Dedifferentiated amniotic fluid mesenchymal stem cell (primary cell): ENCODE measurements at regions not wholly inside any gene's neighbourhood (a gene's known extent, or its start where the extent isn't known, plus 50 kb on each side); places are given as distances from the start of the nearest gene placed in this dataset.
"Not testable (repeated sequence)": the region's sequence is repeated elsewhere in the genome, so short reads cannot be mapped to it uniquely, and the experiment has no call there.

Source experiments
- DNase-seq: peaks from one replicate; pipeline ENCODE4 v3.0.0-alpha.2; 2016; ENCODE audit errors: extremely low spot score

DNA sequence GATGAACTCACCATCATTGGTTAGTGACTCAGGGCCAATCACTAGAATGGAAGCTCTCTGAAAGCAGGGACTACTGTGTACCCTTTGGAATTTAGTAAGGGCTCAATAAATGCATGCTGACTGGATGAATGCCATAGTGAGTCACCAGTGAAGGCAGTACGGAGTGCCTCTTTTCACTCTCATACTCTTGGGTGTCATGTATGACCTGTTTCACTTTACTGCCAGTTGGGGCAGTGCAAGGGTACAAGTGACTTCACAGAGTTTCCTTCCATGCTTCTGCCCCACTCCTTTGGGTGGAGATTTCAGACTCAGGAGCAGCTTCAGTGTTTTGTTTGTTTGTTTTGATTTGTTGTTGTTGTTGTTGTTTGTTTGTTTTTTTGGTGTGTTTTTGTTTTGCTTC is 57.7 kb downstream of the SOX3 start:
- no peak for DNase-seq

DNA sequence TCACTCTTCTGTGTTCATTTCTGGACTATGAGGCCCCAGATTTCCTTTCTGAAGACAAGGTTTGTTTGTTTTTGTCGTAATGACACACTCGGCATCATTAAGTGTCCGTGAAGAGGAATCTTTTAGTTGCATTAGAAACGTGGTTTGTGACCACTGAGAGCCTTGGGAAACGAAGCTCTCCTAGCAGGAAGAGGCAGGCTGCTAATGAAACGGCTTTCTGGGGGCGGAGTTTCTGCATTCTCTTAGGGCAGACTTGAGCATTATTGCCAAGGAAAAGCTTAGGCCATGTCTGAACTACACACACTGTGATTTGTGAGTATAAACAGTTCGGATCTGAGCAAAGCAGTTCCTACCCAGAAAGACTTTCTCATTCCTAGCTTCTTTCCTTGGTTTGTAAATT is 64.0 kb downstream of the SOX3 start:
- no peak for DNase-seq

DNA sequence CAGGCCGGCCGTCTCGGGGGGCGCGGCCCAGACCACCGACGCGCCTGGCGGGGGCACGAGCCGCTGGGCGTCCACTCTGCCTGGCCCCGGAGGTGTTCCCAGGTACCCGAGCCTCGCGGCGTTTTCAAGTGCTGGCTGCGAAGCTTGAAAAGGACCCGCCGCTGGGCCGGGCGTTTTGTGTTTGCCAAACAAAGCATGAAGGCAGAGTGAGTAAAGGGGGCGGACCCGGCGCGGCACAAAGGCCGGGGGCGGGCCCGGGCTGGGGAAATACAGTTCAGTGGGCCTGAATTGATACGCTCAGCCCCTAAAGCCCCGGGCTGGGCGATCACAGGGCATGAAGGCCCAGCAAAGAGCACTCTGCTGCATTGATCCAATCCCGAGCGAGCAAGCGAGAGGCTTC is 65.4 kb downstream of the SOX3 start:
- DNase-seq = no peak

DNA sequence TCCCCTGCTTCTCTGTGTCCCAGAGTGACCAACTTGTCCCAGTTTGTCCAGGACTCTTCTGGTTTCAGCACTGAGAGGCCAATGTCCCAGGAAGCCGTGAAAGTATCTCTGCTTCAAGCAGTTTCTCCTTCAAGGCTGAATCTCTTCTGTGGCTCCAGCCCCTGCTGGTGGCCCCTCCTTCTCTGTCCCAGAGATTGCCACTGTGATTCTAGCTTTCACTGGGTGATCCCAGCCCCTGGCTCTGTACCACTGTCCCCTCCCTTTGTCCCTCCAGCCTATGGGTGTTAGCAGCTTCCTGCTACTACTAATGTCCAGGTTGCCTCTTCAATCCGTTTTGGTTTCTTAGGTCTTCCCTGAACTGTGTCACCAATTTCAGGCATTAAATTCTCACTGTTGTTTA is 70.5 kb downstream of the SOX3 start:
- DNase-seq = no peak

DNA sequence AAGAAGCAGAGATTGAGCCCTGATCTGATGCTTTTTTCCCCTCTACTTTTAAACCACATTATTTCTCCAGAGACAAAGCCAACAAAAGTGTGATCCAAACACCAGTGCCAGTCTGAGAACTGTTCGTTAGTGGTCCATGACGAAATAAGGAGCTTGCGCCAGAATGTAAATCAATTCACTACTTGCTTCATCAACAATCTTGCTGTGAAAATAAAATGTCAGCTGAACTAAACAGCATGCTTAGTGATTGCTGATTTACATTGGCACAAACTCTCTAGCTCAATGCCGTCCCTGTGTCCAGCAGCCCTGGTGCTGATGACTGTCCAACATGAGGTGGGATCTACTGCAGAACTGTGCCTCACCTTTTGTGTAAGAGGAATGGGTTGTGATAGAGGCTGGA is 71.3 kb downstream of the SOX3 start:
- no peak for DNase-seq

DNA sequence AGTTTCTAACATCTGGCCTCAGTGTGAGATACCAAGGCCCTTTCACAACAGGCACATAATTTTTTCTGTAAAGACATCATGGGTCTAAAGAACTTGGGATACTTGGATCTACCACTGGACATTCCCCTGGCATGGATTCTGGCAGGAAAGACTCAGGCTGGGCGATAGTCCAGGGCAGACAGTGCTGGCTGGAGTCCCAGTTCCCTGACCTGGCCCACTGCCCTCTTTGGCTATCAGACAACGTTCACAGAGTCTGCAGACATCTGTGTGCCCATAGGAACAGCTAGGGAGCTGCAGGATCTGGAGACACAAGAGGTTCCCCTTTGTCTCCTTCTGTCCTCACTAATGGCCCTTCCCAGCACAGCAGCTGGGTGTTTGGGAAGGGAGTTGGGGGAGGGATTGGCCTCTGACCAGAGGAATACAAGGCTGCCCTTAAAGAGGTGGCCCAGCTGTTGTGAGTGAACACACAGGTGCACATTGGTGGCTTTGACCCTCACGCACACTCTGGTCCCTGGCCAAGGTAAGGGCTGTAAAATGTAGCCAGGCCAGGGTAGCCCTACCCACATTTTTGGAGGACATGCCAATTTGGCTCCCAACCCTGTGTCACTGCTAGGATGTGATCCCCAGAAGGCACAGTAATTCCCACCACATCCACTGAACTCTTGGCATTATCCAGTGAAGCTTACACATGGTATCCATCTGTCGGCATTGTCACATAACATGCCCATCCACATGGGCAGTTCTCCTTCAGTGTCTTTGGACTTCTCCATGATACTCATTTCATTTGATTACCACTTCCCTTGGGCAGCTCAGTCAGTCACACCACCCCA is 72.3 kb downstream of the SOX3 start:
- DNase-seq = no peak

DNA sequence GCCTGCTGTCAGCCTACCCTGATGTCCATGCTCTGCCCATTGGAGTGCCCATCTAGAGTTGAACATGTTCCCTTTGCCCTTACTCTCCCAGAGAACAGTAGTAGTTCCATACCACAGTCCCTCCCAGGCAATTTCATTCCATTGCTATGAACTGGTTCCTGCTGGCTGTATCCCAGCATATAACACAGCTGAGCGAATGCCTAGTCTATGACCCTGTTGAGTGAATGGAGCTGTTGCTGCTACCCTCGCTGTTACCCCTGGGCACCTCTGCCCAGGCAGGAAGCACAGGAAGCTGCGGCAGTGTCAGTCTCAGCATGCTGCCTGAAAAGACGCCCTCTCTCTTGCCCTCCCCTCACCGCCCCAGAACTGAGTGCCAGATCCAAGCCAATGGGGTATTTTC is 73.3 kb downstream of the SOX3 start:
- DNase-seq = no peak

DNA sequence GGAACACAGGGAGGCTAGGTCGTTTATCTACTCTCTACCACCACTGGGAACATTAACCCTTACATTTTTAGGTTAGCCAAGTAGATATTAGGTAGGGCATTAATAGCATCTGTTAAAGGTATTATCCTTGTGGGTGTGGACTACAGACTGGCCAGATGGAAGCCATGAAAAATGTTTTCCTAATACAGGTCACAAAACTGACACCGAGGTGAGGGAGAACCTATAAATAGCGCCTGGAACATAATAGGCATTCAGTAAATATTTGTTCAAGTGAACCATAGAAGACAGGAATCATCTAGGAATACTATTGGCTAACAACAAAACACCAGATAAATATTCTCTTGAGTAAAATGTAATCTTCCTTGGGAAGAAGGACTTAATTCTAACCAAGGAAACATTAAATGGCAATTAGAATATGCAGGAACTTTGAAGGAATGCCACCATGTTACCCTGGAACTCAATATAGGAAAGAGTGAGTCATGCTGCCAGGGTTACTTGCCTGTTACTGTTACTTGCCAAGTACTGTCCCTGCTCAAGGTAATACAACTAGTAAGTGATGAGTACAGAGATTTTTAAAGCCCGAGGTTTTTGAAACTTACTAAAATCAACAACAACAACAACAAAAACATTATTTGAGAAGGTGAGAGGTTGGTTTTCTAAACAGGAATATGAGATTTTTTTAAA is 79.0 kb downstream of the SOX3 start:
- DNase-seq = no peak

DNA sequence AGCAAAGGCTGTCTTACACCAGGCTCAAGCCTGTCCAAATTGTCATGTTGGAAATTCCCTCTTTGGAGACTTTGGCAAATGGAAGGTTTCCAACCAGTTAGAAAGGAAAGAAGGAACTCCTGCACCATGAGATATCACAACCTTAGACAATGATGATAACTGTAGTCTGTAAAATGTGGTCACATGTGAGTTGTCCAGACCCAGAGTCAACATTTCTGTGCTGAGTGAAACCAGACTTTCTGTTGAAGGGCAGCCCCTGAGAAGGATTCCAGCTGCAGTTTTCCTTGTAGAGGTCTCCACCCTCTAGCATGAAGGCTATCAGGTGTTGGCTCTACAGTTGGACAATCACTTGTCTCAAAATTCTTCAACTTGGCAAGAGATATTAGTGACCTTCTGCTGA is 82.4 kb downstream of the SOX3 start:
- no peak for DNase-seq

DNA sequence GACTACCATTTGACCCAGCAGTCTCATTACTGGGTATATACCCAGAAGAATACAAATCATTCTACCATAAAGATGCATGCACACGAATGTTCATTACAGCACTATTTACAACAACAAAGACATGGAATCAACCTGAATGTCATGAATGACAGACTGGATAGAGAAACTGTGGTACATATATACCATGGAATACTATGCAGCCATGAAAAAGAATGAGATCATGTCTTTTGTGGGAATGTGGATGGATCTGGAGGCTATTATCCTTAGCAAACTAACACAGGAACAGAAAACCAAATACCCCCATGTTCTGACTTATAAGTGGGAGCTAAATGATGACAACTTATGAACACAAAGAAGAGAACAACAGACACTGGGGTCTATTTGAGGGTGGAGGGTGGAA is 102.7 kb downstream of the SOX3 start:
- not testable (repeated sequence) for DNase-seq

DNA sequence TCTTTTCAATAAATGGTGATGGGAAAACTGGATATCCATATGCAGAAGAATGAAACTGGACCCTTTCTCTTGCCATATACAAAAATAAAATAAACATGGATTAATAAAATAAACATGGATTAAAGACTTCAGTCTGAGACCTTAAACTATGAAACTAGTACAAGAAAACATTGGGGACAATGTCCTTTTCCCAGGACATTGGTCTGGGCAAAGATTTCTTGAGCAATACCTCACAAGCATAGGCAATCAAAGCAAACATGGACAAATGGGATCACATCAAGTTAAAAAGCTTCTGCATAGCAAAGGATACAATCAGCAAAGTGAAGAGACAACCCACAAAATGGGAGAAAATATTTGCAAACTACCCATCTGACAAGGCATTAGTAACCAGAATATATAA is 108.5 kb downstream of the SOX3 start:
- not testable (repeated sequence) for DNase-seq

DNA sequence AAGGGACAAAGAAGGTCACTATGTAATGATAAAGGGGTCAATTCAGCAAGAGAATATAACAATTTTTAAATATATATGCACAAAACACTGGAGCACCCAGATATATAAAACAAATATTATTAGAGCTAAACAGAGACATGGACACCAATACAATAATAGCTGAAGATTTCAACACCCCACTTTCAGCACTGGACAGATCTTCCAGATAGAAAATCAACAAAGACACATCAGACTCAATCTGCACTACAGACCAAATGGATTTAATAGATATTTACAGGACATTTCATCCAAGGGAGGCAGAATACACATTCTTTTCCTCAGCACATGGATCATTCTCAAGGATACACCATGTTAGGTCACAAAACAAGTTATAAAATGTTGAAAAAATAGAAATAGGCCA is 111.4 kb downstream of the SOX3 start:
- DNase-seq = no peak

DNA sequence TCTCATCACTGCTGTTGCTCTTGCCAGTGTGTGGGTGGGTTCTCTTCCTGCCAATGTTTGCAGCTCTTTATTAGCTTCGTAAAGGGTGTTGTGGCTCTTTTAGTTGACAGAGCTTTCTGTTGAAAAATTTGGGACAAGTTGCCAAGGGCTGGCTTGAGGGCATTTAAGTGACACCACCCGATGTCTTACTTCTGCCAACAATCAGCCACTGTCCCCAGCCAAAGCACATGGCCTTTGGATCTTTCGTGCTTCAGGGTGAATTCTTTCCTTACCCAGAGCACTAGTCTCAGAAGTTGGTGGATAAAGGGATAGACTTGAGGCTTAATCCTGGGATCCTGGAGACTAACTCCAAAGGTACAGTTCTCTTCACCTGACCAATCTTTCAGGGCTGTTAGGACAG is 113.6 kb downstream of the SOX3 start:
- no peak for DNase-seq

DNA sequence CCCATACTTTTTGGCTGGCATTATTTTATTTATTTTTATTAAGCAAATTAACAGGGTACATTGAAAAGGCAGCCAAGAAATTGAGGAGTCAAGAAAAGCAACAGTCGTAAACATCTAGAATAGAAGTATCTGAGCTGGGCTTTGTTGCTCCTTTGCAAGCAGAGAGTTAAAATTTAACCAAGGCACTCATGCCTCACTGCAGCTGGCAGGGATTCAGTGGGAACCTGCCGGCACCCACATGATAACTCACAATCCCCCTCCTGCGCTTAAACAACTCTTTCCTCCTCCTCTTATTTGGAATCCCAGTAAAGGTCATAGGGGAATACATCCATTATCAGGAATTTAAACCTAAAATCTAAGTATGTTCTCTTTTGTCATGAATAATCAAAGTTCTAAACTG is 115.5 kb downstream of the SOX3 start:
- no peak for DNase-seq

DNA sequence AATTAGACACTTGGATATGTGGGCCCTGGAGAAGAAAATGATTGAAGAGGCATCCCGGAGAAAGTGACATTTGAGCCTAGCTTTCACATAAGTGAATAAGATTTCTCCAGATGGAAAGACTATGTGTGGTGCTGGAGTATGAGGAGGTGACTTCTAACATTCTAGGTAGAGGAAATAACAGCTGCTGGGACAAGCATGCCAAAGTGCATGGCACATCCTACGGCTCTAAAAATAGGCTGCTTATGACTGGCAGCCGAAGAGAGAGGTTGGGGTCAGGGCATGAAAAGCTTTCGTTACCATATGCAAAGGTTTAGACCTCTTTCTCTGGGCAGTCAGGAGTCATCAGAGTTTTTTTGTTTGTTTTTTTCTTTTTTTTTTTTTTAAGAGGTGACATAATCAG is 142.0 kb downstream of the SOX3 start:
- no peak for DNase-seq

DNA sequence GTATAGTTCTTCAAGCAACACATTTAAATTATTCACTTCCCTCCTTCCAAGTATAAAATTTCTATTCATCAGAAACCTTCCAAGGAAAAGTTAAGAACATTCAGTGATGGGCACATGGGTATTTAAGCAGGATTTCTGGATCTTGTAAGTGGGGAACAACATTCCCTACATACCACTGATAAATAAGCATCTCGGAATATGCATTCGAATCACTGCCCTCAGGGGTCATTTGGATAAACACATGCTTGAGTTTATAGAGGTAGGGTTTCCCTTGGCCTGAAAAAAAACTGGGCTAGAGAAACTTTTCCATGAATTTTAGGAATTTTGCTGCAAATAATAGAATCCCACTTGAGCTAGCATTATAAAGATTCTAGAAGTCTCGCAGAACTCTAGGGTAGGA is 143.9 kb downstream of the SOX3 start:
- no peak for DNase-seq

DNA sequence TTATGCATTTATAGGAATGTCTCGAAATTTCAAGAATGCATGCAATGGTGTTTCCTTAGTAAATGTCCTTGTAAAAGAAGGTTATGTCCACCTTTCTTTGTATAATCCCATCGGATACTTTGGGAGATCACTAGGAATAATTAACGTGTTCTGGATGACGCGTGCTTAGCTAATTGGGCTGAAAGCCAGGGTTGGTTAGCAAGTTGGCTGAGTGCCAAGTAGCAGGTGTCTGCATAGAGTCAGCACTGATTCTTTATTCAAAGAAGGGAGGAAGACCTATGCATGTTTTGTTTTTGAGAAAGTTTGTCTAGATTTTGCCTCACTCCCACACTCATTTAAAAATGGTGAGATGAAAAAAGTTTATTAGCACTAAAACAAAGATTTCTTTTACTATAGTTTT is 144.6 kb downstream of the SOX3 start:
- DNase-seq = no peak

DNA sequence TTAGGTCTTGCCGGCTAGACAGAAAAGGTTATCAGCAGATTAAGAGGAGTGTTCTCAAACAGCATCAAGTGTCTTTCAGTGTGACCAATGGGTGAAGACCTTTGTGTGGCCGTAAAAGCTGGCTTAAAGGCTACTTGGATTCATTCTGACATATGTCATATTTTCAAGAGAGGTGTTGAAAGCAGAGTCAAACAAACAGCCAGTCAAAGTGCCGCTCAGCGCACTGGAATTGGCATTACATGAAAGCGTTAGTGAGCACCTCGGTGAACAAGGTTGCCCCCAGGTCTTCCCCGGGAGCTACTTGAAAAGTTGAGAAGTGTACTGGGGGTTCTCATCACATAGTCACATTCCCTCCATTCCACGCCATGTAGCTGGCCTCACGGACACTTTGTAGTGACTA is 148.9 kb downstream of the SOX3 start:
- DNase-seq = no peak

DNA sequence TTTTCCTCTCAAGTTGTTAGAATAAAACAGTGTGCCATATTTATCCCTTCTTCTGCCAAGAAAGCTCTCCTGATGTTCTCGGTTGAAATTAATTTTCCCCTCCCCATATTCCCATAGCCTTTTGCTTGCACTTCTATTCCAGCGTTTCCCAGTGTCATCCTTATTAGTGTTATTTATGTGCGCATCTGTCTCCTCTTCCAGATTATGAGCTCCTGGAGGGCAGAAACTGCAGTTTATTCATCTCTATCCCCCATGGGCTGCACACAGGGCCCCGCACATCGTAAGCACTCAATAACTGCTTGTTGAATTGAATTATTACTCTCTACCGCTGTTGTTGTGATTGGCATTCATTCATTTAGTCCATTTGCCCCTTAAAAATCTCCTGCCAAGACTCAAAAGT is 149.4 kb downstream of the SOX3 start:
- DNase-seq = no peak

DNA sequence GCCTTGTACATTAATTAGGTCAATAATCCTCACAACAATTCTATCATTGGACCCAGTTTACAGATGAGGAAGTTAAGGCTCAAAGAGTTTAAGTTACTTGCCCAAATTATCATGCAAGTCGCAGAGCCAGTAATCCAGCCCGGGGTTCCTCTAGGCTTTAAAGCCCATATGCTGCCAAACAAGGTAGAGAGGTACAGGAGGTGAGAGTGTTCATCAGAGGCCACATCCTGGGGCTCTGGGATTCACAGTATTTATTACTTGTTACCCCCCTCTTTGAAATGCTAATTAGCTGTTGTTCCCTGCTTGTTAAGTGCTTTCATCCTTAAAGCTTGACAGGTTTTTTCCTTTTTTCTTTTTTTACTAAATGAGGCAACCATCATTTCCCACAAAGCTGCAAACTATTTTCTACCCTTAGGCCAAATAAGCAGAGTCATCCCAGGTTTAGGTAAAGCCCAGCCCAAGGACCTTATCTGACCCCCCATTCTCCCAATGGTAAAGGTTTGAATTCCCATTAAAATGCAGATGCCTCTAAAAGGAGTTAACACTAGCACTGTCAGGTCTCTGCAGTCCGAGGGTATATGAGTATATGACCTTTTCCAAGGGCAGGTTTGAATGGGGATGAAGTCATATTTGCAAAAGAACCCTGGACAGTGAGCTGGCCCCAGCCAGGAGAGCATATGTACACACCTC is 150.3 kb downstream of the SOX3 start:
- DNase-seq = no peak

DNA sequence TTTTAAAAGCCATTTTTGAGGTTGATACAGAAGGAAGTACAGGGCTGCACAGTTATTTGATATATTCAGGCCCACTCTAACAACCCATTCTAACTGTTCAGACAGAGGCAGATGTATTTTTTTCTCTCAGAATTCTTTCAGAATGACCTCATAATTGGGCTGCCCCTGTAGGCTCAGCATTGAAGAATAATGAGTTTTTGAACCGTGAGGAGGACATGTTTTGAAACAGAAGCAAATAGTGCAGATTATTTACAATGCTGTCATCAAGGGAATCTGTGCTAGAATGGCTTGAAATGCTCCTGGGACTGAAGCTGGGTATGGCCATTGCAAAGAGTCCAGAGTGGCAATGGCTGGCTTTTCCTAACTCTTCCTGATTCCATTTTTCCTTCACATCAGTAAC is 158.1 kb downstream of the SOX3 start:
- DNase-seq = no peak

DNA sequence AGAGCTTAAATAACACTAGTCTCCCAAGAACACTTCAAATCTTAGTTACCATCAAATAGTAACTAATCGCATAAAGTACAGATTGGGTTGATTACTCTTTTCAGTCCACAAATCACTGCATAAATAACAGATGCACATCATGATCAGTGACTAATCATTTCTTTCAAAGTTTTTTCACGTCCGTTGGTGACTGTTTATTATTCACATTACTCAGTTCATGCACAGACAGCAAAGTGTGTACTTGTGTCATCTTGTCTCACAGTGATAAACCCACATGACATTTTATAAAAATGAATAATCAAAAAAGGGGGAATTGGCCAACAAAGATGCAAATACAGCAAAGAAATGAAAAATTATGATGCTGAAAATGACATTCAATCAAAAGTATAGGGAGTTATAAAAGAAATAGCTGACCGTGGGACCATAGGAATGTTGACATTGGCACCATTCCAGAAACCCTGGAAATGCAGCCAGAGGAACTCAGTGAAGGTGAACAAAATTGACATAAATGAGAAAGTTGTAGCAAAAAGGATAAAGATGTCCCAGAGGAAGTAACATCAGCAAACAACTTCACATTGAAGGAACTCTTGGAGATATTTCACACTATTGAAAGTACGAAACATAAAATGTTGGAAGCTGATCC is 161.5 kb downstream of the SOX3 start:
- no peak for DNase-seq

DNA sequence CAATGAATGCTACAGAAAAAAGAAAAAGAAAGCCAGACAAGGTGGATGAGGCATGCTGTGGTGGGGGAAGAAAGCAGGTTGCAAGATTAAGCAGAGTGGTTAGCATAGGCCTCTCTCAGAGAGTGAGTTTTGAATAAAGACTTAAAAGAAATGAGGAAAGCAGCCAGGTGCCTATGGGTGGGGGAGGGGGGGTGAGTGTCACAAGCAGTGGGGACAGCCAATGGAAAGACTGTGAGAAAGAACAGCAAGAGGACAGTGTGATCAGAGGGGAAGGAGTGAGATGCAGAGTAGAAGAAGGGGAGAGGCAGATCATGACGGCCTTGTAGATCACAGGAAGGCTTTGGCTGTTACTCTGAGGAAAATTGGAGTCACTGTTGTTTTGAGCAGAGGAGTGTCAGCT is 162.5 kb downstream of the SOX3 start:
- no peak for DNase-seq
